NCI-H2029 treated with DMSO at 0.1 percent for 48 hours (cell line): ENCODE measurements at regions not wholly inside any gene's neighbourhood (a gene's known extent, or its start where the extent isn't known, plus 50 kb on each side); places are given as distances from the start of the nearest gene placed in this dataset.

Source experiments
- DNase-seq: peaks from one replicate; lab custom pipeline; 2025; lab: John Stamatoyannopoulos, UW

DNA sequence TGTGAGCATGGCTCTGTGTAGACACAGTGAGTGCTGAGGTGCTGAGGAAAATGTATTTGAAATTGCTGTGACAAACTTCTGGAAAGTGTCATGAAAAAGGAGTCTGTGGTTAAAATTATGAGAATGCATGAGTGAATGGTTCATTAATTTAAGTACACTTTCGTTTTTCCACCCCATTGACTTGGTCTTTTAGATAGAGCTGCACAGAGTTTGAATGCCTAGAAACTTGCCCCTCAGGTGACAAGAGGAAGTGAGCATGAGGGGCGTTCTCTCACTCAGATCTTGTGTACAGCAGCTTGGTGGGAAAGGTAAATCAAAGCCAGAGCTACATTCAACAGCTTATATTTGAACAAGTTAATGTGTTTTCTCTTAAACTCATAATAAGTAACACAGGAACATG lies 296.8 kb downstream of the WDR72 start:
- no peak for DNase-seq

DNA sequence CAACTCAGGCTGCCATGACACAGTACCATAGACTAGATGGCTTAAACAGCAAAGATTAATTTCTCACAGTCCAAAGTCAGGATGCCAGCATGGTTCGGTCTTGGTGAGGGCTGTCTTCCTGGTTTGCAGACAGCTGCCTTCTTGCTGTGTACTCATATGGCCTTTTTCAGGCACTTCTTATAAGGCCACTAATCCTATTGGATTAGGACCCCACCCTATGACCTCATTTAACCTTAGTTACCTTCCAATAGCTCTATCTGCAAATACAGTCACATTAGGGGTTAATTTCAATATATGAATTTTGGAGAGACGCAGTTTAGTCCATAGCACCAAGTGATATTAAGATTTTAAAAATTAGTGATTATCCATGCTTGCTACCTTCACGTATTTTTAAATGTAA lies 297.8 kb downstream of the WDR72 start:
- no peak for DNase-seq

DNA sequence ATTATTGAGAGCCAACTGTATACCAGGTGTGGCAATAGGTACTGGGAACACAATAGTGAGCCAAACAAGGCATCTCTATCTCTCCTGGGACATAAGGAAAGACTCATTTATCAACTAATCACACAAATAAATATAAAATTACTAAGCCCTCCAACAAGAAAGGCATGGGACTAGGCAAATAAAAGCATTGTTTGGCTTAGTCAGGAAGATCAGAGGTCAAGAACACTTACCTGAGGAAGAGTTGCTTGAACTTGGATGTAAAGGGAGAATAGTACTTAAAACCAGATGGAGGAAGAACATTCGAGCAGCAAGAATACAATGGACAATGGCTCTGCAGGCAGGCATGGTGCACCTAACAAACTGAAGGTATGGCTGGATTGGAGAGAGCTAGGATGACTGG lies 300.7 kb downstream of the WDR72 start:
- no peak for DNase-seq

DNA sequence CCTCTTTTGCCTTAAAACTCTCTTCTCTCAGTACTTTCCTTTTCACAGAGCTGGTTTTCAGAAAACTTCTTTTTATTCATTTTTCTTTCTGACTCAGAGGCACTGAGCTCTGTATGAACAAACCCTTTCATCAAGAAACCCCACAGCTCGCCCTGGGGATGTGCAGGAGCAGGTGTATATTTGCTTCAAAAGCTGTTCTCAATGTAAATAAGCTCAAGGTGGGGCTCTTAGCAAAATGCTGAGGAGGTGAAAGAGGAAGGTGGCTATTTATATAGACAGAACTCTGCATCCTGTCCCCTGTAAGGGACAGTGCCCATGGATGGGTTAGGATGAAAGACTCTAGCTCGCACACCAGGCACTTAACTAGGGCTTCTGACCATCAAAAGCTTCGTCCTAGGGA lies 302.0 kb downstream of the WDR72 start:
- no peak for DNase-seq

DNA sequence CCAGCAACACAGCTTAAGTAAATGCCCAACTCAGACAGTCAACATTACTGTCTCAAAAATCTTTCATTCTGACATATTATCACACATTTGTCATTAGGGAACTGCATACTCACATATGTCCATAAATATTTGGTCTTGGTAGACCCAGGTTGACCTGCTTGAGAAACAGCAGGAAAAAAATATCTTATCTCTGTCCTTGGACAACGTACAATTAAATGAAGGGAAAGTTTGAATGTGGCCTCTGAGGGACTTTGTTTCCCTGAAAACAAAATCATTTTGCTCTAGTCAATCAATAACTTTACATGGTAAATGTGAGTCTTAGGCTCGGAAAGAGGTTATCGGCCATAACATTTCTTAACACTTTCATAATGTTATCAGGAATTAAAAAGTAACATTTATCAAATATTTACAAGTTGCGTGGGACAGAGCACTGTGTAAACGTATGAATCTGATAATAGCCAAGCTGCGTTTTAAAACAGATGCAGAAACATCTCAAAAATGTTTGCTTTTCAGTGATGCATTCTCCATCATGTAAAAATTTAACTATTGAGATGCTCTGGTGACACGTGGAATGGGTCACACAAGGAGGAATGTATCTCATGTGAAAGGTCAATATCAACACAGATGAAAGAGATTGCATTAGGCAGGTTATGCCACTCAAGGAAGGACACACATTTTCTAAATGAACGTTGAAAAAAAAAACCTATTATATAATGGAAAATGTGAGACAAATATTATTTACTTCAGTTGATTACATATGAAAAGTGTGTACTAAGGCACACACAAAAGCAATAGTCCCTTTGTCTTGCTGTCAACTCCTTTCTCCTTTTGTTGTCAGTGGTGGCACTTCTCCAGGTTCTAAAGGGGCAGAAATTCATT lies 304.4 kb downstream of the WDR72 start:
- no peak for DNase-seq

DNA sequence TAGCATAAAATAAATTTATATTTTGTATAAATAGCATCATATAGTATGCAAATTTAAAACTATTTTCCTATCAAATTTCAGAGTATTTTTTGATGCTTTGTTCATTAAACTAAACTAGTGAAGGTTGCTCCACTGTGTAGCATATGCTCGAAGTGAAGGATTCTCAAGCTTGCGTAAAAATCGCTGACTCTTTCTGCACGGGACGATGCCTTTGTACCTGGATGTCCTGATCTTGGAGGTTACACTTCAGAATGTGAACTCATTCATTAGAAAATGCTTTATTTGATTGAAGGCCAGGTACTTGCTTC lies 305.0 kb downstream of the WDR72 start:
- no peak for DNase-seq

DNA sequence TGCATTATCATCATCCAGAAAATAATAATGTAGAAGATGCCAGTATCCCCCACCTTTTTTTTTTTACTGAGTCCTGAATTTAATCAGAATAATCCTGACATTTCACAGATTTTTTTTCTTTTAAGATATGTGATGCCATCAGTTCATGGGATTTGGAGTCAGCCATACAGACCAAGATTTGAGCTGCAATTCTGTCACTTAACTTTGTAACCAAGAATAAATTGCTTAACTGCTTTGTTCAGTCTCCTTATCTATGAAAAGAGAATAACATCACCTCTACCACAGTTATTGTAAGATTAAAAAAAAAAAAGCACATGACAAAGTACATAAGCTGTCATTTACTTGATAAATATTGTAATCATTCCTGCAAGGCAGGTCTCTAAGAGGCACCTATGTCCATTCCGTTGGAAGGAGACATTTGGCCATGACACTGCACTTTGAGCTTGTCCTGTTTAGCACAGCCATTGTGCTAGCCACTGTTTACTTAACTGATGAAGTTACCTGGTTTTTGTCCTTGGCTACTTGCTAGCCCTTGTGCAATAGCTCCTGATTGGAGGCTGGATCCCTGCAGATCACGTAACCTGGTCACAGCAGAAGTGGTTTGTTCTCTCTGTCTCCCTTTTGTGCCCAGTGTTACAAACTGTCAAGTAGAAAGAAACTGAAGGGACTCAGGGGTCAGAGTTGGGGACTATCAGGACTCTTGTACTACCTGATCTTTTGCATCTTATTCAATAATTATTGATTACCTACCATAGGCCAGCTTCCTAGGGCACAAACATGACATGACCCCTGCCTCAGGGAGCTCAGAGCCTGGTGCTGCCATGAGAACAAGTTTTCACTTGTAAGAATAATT lies 306.0 kb downstream of the WDR72 start:
- DNase-seq, result no peak

DNA sequence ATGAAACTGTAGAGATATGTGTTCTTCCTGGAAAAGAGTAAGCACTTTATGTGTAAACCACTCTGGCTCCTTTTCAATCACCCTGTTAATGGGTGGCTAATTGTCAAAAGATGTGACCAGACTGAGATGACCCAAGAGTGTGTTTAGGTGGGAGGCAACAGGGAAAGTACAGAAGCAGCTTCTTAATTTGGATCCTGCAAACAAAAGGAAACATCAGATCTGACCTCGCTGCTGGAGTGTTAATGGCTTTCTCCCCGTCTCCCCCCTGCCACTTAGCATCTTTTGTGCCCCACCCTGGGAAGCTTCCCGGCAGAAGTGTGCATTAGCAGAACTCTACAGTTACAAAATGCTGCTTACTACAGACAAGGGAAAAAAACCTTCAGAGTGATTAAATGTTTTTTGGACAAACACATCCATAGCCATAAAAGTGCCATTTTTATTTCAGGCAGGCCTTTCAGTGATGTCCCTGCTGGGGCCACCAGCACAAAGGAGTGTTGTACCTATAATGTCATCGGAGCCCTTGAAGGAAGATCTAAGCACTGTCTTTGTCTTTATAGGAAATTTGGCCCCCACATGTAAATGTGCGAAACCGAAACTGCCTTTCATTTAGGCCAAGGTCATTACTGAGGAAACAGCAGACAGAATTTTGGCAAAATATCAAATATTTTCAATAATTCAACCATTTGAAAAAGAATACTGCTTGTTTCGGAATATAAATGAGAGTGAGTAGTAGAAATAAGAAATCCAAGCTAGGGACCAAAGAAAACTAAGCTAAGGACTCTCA lies 311.0 kb downstream of the WDR72 start:
- DNase-seq, result no peak

DNA sequence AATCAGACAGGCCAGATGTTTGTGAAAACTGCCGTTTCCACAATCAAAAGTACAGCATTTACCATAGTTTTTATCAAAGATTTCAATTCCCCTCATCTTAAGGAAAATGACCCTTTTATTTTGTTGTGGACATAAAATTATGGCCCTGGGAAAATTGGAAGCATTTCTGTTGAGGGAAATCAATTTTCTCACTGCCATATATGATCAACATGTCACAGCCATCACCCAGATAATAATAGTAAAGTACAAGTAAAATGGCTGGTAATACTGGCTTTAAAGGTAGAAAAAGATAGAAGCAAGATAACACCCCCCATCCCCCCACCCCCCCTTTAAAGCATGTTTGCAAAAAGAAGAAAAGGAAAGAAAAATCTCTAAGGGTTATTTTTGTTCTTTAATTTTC lies 311.7 kb downstream of the WDR72 start:
- DNase-seq, result no peak

DNA sequence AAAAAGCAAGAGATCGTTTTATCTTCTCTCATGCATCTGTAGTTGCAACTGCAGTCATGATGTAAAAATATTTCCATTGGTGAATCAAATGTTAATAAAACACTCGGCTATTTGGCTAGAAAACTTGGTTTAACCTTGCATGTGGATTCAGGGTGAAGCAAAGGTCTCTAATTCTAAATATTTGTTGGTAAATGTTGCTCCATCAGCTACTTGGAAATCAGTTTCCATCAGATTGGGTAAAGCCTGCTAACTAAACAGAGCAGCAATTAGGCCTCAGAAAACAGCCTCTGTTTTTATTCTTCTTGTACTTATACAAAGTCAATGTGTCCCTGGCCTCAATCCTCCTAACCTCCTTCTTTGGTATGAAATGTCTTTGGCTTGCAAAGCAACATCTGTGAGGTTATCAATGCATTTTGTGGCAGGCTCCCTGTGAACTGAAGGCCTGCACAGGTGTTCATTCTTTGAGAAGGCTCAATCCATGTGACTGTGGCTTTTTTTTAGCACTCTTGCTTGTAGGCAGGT lies 312.3 kb downstream of the WDR72 start:
- no peak for DNase-seq

DNA sequence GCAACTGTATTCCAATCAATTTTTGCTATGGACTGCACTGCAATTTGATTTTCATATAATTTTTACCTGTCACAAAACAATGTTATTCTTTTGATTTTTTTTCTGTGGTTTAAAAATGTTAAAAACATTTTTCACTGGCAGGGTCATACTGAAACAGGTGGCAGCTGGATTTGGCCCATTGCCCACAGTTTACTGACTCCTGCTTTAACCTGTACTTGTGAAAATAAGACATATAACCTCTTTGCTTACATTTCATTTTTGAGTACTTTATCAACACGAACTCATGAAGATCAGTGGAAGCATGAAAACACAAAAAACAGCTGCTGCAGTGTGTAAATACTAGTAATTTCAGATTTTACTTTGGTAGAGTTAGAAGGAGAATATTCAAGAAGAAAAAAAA lies 313.1 kb downstream of the WDR72 start:
- DNase-seq, result no peak

DNA sequence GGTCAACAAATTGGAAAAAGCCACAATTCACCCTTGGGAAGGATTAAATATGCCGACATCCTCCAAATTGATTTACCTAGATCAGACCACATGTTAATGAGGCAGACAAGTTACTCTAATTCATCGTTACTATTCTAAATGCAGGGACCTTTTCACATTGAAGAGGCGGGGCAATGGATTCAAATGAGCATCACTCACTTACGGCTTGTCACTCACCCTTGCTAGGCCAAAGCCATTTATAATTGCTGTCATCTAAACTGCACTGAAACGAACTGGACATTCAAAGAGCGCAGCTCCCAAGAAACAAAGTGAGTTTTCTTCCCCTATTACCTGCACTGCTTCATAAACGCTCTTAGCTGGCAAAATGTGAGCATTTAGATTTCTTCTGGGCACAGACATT lies 313.9 kb downstream of the WDR72 start:
- no peak for DNase-seq

DNA sequence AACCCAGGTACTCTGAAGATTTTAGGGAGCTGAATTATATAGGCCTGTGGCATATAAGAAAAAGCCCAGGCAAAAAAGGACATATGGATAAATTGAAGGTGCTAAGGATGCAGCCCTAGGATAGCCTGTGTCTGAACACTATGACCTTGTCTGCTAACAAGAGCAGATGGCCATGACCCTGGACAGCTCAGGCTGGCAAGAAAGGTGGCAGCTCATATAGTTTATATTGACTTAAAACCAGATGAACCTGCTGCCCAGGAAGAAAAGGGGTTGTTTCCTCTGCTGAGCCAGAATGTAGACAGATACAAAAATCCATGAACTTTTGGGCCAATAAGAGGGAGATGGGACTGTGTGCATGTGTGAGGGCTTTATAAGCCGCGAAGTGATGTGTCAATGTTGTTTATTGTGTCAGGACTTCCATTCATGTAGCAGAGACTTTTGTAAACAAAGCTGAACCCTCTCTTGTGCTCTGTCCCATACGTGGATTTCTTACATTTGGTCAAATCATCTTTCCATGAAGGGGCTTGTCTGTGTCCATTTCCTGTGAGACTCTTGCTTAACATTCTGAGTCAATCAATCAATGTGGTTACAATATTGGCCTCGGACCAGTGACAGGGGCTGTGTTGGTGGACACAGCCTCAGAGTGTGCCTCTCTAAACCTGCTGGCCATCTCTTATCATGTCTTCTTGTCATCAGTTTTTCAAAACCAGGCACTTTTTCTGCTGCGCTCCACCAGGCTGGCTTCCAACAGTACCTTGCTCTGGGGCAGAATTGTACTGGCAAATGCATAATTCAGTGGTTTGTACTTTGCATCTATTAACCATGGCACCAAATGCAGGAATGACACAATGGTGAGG lies 321.2 kb downstream of the WDR72 start:
- no peak for DNase-seq

DNA sequence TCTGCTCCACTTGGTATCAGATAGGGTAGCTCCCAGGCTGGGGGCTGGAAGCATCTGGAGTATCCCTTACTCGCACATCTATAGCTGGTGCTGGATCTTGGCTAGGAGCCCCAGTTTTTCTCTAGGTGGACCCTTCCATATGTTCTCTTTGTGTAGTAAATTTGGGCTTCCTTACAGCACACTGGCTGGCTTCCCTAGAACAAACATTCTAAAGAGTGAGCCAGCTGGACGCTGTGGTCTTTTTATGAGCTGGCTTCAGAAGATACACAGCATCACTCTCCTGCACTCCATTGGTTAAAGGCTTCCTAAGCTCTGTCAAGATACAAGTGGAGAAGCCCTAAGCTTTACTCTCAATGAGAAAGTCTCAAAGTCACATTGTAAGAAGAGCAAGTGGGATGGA lies 322.1 kb downstream of the WDR72 start:
- no peak for DNase-seq

DNA sequence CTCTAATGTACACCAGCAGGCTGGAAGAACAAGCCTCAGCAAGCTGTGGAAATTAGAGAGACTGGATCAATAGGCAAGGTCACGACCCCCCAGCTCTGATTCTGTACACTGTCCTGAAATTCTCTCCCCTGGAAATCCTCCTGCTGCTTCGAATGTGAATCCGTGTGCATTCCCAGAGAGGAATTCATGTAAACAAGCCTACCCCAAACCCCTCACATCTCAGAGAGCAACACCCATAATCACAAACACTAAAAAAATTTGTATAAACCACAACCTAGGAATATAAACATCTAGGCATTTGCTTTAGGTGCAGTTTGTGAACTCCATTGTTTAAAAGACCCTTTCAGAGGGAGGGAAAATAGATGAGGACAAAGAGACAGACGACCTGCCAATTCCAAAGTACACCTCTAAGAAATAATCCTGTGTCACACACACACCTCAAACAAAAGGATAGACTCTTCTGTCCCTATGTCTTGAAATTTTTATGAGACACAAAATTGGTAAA lies 325.2 kb downstream of the WDR72 start:
- DNase-seq, result no peak

DNA sequence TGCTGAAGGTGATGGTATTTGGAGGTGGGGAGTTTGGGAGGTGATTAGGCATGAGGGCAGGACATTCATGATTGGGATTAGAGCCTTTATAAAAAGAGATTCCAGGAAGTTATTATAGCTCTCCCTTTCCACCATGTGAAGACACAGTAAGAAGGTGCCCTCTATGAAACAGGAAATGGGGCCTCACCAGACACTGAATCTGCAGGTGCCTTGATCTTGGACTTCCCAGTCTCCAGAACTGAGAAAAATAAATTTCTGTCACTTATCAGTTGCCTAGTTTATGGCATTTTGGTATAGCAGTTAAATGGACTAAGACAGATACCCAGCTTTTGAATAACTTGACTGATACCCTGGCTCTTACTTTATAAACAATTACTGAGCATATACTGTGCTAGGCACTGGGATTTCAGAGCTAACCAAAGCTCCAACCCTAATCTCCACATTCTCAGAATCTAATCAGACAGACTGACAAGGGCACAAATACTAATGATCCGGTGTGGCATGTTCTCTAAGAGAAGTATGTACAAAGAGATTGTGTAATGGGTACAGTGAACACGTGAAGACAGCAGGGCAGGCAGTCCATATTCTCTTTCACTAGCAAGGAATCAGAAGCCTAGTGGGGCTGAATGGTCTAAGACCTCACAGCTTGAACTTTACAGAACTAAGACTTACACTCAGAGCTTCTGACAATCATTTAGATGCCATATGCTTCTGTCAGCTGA lies 343.1 kb downstream of the WDR72 start:
- DNase-seq, result no peak

DNA sequence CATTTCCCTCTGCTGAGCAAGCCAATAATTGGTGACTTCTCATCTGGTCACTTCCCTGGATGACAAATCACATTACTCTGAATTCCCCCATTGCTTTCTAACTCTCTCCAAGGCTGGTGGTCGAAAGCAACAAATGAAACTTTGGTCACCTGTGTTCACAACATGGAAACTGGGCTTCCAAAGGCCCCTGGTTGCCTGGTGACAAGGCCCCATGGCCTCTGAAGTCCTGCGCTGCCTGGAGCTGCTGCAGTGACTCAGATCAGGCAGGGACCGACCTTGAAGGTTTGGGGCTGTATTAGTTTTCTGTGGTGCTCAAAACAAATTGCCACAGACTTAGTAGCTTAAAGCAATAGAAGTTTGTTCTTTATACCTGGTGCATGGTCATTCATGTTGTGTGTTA lies 345.3 kb downstream of the WDR72 start:
- DNase-seq, result no peak

DNA sequence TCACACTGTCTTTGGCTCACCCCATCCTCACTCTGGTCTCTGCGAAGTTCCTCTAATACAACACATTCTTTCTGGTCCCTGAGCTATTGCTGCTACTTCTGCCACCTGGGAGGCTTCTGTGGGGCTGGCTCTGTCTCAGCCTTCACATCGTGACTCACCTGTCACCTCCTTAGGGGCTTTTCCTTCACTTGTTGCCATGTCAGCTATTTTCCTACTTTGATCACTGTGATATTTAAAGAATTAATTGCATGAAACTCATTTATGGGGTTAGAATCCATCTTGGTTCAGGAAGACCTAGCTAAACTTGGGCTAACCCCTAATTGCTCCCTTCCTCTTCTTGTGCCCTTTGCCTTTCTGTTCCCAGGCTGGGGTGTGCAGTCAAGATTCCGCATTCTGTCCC lies 346.9 kb downstream of the WDR72 start:
- DNase-seq, result no peak

DNA sequence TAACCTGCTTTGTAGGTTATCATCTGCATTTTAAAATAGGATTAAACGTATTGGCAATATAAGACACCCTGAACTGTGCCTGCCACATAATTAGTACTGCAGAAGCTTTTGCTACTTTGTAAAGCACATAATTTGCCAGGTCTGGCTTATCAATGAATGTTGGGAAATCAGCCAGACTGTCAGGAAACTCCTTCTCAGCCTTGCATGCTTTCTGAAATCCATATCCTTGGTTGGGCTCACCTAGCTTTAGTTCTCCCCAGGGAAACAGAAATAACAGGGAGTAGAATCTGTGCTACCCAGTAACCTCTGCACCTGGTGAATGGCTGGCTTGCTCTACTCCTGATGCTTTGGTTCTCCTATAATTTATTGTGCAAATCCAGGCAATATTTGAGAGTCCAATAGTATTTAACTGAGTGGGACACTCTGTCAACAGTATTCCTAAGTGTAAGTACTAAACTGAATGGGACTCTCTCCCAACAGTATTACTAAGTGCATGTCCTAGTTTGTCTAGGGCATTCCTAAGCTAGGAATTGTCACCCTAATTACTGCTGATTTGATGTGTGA lies 354.5 kb downstream of the WDR72 start:
- no peak for DNase-seq

DNA sequence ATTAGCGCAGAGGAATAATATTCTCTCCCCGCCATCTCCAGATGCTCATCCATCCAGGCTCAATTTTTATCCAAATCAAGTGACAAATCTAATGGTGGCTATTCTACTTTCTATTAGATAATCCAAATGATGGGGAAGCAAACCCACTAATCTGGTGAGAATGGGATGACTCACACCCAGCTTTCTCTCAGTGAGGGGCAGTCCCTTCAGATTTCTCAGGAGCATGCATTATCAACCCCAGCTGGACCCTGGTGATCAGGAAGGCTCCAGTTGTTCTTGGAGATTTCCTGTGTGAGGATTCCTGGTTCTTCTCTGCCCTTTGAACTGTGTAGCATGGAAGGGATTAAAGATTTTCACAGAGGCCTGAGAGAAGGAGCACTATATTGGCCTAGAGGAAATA lies 358.0 kb downstream of the WDR72 start:
- DNase-seq, result no peak
